Transverse colon (tissue), 4 donors: ENCODE measurements at regions not wholly inside any gene's neighbourhood (a gene's known extent, or its start where the extent isn't known, plus 50 kb on each side); places are given as distances from the start of the nearest gene placed in this dataset.

ENCODE experiments used
- CTCF ChIP-seq, 5 experiments: fragments of 200-600 bp in 3 of 5; fragments of 450-650 bp in 2 of 5; sonication (generic) in 3 of 5; IDR thresholded peaks; 1 replicate in 2 of 5; 2 replicates in 3 of 5; pipeline ENCODE4 v1.5.1; 2016 to 2017; ENCODE audit warnings: antibody characterized with exemption in 5 of 5, inconsistent platforms in 3 of 5, mild to moderate bottlenecking in 2 of 5, moderate library complexity in 1 of 5
- EP300 ChIP-seq: sonication (generic); formaldehyde crosslinking; IDR thresholded peaks from one replicate; pipeline ENCODE4 v1.6.1; 2017; ENCODE audit warnings: antibody characterized with exemption, low read depth
- POLR2A ChIP-seq: fragments of 450-650 bp; IDR thresholded peaks from one replicate; pipeline ENCODE4 v1.6.1; 2016; ENCODE audit warnings: antibody characterized with exemption, mild to moderate bottlenecking, moderate library complexity
- POLR2AphosphoS5 ChIP-seq, 3 donors: sonication (generic); formaldehyde crosslinking; IDR thresholded peaks; one replicate each; pipeline ENCODE4 v1.6.1; 2016; ENCODE audit warnings: antibody characterized with exemption in 3 of 3

GRCh38 chr15:35724626-35725025, 178.7 kb upstream of the DPH6 start:
- no peak for TF ChIP-seq POLR2AphosphoS5 (IDR thresholded peaks at IDR 0.05)
- no peak for TF ChIP-seq POLR2A
- no peak for TF ChIP-seq CTCF (IDR thresholded peaks at IDR 0.05)
- TF ChIP-seq EP300: no peak
